ENCODE measurements at regions not wholly inside any gene's neighbourhood (a gene's known extent, or its start where the extent isn't known, plus 50 kb on each side); places are given as distances from the start of the nearest gene placed in this dataset.
"Not testable (repeated sequence)": the region's sequence is repeated elsewhere in the genome, so short reads cannot be mapped to it uniquely, and the experiment has no call there.

GRCh38 chr4:49117951-49118350, 131.9 kb downstream of the CWH43 start:
- not testable (repeated sequence) for DNase-seq

DNA sequence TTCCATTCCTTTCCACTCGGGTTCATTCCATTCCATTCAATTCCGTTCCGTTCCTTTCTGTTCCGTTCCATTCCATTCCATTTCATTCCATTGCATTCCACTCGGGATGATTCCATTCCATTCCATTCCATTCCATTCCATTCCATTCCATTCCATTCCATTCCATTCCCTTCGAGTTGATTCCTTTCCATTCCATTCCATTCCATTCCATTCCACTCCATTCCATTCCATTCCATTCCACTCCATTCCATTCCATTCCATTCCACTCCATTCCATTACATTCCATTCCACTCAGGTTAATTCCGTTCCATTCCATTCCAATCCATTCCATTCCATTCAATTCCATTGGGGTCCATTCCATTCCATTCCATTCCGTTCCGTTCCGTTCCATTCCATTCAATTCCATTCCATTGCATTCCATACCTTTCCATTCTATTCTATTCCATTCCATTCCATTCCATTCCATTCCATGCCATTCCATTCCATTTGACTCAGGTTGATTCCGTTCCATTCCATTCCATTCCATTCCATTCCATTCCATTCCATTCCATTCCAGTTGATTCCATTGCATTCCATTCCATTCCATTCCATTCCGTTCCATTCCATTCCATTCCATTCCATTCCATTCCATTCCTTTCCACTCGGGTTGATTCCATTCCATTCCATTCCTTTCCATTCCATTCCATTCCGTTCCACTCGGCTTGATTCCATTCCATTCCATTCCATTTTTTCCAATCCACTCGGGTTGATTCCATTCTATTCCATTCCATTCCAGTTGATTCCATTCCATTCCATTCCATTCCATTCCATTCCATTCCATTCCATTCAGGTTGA, 132.5 kb downstream of the CWH43 start:
- DNase-seq = peak in 1 of 3 donors; percentile 43

GRCh38 chr4:49119345-49119744, 133.3 kb downstream of the CWH43 start:
- peak in 1 of 3 donors; percentile 23 for DNase-seq

DNA sequence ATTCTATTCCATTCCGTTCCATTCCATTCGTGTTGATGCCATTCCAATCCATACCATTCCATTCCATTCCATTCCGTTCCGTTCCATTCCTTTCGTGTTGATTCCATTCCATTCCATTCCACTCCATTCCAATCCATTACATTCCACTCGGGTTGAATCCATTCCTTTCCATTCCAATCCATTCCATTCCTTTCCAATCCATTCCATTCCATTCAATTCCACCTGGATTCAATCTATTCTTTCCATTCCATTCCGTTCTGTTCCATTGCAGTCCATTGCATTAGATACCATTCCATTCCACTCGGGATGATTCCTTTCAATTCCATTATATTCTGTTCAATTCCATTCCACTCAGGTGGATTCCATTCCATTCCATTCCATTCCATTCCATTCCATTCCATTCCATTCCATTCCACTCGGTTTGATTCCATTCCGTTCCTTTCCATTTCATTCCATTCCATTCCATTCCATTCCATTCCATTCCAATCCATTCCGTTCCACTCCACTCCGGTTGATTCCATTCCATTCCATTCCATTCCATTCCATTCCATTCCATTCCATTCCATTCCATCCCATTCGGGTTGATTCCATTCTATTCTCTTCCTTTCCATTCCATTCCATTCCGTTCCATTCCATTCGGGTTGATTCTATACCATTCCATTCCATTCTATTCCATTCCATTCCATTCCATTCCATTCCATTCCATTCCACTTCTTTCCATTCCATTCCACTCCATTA, 134.1 kb downstream of the CWH43 start:
- DNase-seq = peak in 1 of 3 donors; percentile 49

GRCh38 chr4:49120804-49121203, 134.7 kb downstream of the CWH43 start:
- peak; percentile 23 to 73 (median 33) for DNase-seq

- DNase-seq = not testable (repeated sequence)
Measured at GRCh38 chr4:49126443-49126842, 140.4 kb downstream of the CWH43 start.

- DNase-seq = not testable (repeated sequence)
Measured at GRCh38 chr4:49126858-49127257, 140.8 kb downstream of the CWH43 start.

DNA sequence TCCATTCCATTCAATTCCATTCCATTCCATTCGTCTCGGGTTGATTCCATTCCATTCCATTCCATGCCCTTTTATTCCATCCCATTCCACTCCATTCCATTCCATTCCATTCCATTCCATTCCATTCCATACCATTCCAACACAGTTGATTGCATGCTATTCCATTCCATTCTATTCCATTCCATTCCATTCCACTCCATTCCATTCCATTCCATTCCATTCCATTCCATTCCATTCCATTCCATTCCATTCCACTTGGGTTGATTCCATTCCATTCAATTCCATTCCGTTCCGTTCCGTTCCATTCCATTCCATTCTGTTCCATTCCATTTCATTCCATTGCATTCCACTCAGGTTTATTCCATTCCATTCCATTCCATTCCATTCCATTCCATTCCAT, 143.3 kb downstream of the CWH43 start:
- DNase-seq = not testable (repeated sequence)

GRCh38 chr4:49129870-49130269, 143.8 kb downstream of the CWH43 start:
- not testable (repeated sequence) for DNase-seq

- not testable (repeated sequence) for DNase-seq
Measured at GRCh38 chr4:49130724-49131123, 144.6 kb downstream of the CWH43 start.

DNA sequence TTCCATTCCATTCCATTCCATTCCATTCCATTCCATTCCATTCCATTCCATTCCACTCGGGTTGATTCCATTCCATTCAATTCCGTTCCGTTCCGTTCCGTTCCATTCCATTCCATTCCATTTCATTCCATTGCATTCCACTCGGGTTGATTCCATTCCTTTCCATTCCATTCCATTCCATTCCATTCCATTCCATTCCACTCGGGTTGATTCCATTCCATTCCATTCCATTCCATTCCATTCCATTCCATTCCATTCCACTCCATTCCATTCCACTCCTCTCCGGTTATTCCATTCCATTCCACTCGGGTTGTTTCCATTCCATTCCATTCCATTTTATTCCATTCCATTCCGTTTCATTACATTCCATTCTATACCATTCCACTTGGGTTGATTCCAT, 151.0 kb downstream of the CWH43 start:
- DNase-seq = not testable (repeated sequence)

DNA sequence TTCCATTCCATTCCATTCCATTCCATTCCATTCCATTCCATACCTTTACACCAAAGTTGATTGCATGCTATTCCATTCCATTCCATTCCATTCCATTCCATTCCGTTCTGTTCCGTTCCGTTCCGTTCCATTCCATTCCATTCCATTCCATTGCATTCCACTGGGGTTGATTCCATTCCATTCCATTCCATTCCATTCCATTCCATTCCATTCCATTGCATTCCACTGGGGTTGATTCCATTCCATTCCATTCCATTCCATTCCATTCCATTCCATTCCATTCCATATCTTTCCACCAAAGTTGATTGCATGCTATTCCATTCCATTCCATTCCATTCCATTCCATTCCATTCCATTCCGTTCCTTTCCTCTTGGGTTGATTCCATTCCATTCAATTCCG, 151.9 kb downstream of the CWH43 start:
- not testable (repeated sequence) for DNase-seq

DNA sequence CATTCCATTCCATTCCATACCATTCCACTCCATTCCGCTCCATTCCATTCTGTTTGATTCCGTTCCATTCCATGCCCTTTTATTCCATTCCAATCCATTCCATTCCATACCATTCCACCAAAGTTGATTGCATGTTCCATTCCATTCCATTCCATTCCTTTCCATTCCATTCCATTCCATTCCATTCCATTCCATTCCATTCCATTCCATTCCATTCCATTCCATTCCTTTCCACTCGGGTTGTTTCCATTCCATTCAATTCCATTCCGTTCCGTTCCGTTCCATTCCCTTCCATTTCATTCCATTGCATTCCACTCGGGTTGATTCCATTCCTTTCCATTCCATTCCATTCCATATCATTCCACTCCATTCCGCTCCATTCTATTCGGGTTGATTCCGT, 152.7 kb downstream of the CWH43 start:
- DNase-seq = not testable (repeated sequence)

GRCh38 chr4:49139513-49139912, 153.4 kb downstream of the CWH43 start:
- DNase-seq = not testable (repeated sequence)

DNA sequence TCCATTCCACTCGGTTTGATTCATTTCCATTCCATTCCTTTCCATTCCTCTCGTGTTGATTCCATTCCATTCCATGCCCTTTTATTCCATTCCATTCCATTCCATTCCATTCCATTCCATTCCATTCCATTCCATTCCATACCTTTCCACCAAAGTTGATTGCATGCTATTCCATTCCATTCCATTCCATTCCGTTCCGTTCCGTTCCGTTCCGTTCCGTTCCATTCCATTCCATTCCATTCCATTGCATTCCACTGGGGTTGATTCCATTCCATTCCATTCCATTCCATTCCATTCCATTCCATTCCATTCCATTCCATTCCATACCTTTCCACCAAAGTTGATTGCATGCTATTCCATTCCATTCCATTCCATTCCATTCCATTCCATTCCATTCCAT, 154.3 kb downstream of the CWH43 start:
- DNase-seq = not testable (repeated sequence)

DNA sequence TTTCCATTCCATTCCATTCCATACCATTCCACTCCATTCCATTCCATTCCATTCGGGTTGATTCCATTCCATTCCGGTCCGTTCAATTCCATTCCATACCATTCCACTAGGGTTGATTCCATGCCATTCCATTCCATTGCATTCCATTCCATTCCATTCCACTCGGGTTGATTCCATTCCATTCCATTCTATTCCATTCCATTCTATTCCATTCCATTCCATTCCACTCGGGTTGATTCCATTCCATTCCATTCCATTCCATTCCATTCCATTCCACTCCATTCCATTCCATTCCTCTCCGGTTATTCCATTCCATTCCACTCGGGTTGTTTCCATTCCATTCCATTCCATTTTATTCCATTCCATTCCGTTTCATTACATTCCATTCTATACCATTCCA, 155.9 kb downstream of the CWH43 start:
- DNase-seq = not testable (repeated sequence)

GRCh38 chr4:49147143-49147542, 161.1 kb downstream of the CWH43 start:
- not testable (repeated sequence) for DNase-seq

GRCh38 chr4:49147596-49147995, 161.5 kb downstream of the CWH43 start:
- DNase-seq = not testable (repeated sequence)

GRCh38 chr4:49149006-49149975, 163.2 kb downstream of the CWH43 start:
- peak; percentile 68 to 97 (median 69) for DNase-seq

GRCh38 chr4:49150351-49151083, 164.4 kb downstream of the CWH43 start:
- DNase-seq = peak in 1 of 3 donors; percentile 45

GRCh38 chr4:49153011-49153410, 166.9 kb downstream of the CWH43 start:
- DNase-seq = not testable (repeated sequence)
